ENCODE measurements at regions not wholly inside any gene's neighbourhood (a gene's known extent, or its start where the extent isn't known, plus 50 kb on each side); places are given as distances from the start of the nearest gene placed in this dataset.

GRCh38 chr1:118338936-118339335 is 153.9 kb upstream of the SPAG17 start:
- no peaks in the 10 kb centered on the region for H3K9me3 ChIP-seq (ENCODE audit: insufficient read depth, low read depth, low read length)
- H3K27me3 ChIP-seq (ENCODE audit: insufficient read depth, low read length): no peaks in the 10 kb centered on the region
- H3K27ac ChIP-seq (ENCODE audit: low read length): no peak overlapping the region
- H3K9ac ChIP-seq (ENCODE audit: low read depth, low read length): no peak overlapping the region
- no peak overlapping the region for H3K4me3 ChIP-seq (ENCODE audit: low read length)
- peaks cover 3% of the 10 kb centered on the region; the same call in 1 of the 2 replicates for H3K4me1 ChIP-seq (ENCODE audit: insufficient read depth, low read length)
- H3K36me3 ChIP-seq (ENCODE audit: insufficient read depth, low read depth, low read length): no peaks in the 10 kb centered on the region

GRCh38 chr1:118337346-118337745 is 152.3 kb upstream of the SPAG17 start:
- Histone ChIP-seq H3K9ac (ENCODE audit: low read depth, low read length) (no peak overlapping the region), H3K27ac (ENCODE audit: low read length) (no peak overlapping the region), H3K27me3 (ENCODE audit: insufficient read depth, low read length) (no peaks in the 10 kb centered on the region), H3K4me1 (ENCODE audit: insufficient read depth, low read length) (peaks cover 3% of the 10 kb centered on the region; the same call in 1 of the 2 replicates), H3K9me3 (ENCODE audit: insufficient read depth, low read depth, low read length) (no peaks in the 10 kb centered on the region), H3K36me3 (ENCODE audit: insufficient read depth, low read depth, low read length) (no peaks in the 10 kb centered on the region), H3K4me3 (ENCODE audit: low read length) (no peak overlapping the region)

GRCh38 chr1:118335331-118335732 is 150.3 kb upstream of the SPAG17 start:
- no peak overlapping the region for H3K9ac ChIP-seq (ENCODE audit: low read depth, low read length)
- peaks cover 3% of the 10 kb centered on the region; the same call in 1 of the 2 replicates for H3K4me1 ChIP-seq (ENCODE audit: insufficient read depth, low read length)
- no peaks in the 10 kb centered on the region for H3K36me3 ChIP-seq (ENCODE audit: insufficient read depth, low read depth, low read length)
- H3K27ac ChIP-seq (ENCODE audit: low read length): no peak overlapping the region
- no peak overlapping the region for H3K4me3 ChIP-seq (ENCODE audit: low read length)
- H3K9me3 ChIP-seq (ENCODE audit: insufficient read depth, low read depth, low read length): no peaks in the 10 kb centered on the region
- no peaks in the 10 kb centered on the region for H3K27me3 ChIP-seq (ENCODE audit: insufficient read depth, low read length)

GRCh38 chr1:118334506-118334905 is 149.5 kb upstream of the SPAG17 start:
- H3K4me1 ChIP-seq (ENCODE audit: insufficient read depth, low read length): peaks cover 3% of the 10 kb centered on the region; the same call in 1 of the 2 replicates

GRCh38 chr1:118333601-118334210 is 148.7 kb upstream of the SPAG17 start:
- no peaks in the 10 kb centered on the region for H3K27me3 ChIP-seq (ENCODE audit: insufficient read depth, low read length)
- H3K4me3 ChIP-seq (ENCODE audit: low read length): no peak overlapping the region
- no peak overlapping the region for H3K9ac ChIP-seq (ENCODE audit: low read depth, low read length)
- no peaks in the 10 kb centered on the region for H3K9me3 ChIP-seq (ENCODE audit: insufficient read depth, low read depth, low read length)
- no peaks in the 10 kb centered on the region for H3K36me3 ChIP-seq (ENCODE audit: insufficient read depth, low read depth, low read length)
- H3K4me1 ChIP-seq (ENCODE audit: insufficient read depth, low read length): peaks cover 3% of the 10 kb centered on the region; the same call in 1 of the 2 replicates
- H3K27ac ChIP-seq (ENCODE audit: low read length): no peak overlapping the region

More at GRCh38 chr1:118334506-118334905, 149.5 kb upstream of the SPAG17 start:
- H3K27ac ChIP-seq (ENCODE audit: low read length): no peak overlapping the region
- no peak overlapping the region for H3K4me3 ChIP-seq (ENCODE audit: low read length)
- no peaks in the 10 kb centered on the region for H3K27me3 ChIP-seq (ENCODE audit: insufficient read depth, low read length)
- H3K9me3 ChIP-seq (ENCODE audit: insufficient read depth, low read depth, low read length): no peaks in the 10 kb centered on the region
- no peak overlapping the region for H3K9ac ChIP-seq (ENCODE audit: low read depth, low read length)
- no peaks in the 10 kb centered on the region for H3K36me3 ChIP-seq (ENCODE audit: insufficient read depth, low read depth, low read length)

GRCh38 chr1:118326960-118327629 is 142.1 kb upstream of the SPAG17 start:
- Histone ChIP-seq H3K4me3 (ENCODE audit: low read length) (no peak overlapping the region), H3K4me1 (ENCODE audit: insufficient read depth, low read length) (no peaks in the 10 kb centered on the region), H3K9me3 (ENCODE audit: insufficient read depth, low read depth, low read length) (no peaks in the 10 kb centered on the region), H3K27ac (ENCODE audit: low read length) (no peak overlapping the region), H3K27me3 (ENCODE audit: insufficient read depth, low read length) (no peaks in the 10 kb centered on the region), H3K36me3 (ENCODE audit: insufficient read depth, low read depth, low read length) (no peaks in the 10 kb centered on the region), H3K9ac (ENCODE audit: low read depth, low read length) (no peak overlapping the region)

GRCh38 chr1:118325550-118326225 is 140.7 kb upstream of the SPAG17 start:
- Histone ChIP-seq H3K4me1 (ENCODE audit: insufficient read depth, low read length) (no peaks in the 10 kb centered on the region), H3K4me3 (ENCODE audit: low read length) (no peak overlapping the region), H3K27ac (ENCODE audit: low read length) (no peak overlapping the region), H3K9me3 (ENCODE audit: insufficient read depth, low read depth, low read length) (no peaks in the 10 kb centered on the region), H3K27me3 (ENCODE audit: insufficient read depth, low read length) (no peaks in the 10 kb centered on the region), H3K36me3 (ENCODE audit: insufficient read depth, low read depth, low read length) (no peaks in the 10 kb centered on the region), H3K9ac (ENCODE audit: low read depth, low read length) (no peak overlapping the region)

GRCh38 chr1:118323246-118323645 is 138.2 kb upstream of the SPAG17 start:
- Histone ChIP-seq H3K9ac (ENCODE audit: low read depth, low read length) (no peak overlapping the region), H3K36me3 (ENCODE audit: insufficient read depth, low read depth, low read length) (no peaks in the 10 kb centered on the region), H3K9me3 (ENCODE audit: insufficient read depth, low read depth, low read length) (no peaks in the 10 kb centered on the region), H3K4me1 (ENCODE audit: insufficient read depth, low read length) (no peaks in the 10 kb centered on the region), H3K27ac (ENCODE audit: low read length) (no peak overlapping the region), H3K4me3 (ENCODE audit: low read length) (no peak overlapping the region), H3K27me3 (ENCODE audit: insufficient read depth, low read length) (no peaks in the 10 kb centered on the region)

GRCh38 chr1:118322331-118322730 is 137.3 kb upstream of the SPAG17 start:
- Histone ChIP-seq H3K4me3 (ENCODE audit: low read length) (no peak overlapping the region), H3K36me3 (ENCODE audit: insufficient read depth, low read depth, low read length) (no peaks in the 10 kb centered on the region), H3K9me3 (ENCODE audit: insufficient read depth, low read depth, low read length) (no peaks in the 10 kb centered on the region), H3K27ac (ENCODE audit: low read length) (no peak overlapping the region), H3K27me3 (ENCODE audit: insufficient read depth, low read length) (no peaks in the 10 kb centered on the region), H3K9ac (ENCODE audit: low read depth, low read length) (no peak overlapping the region), H3K4me1 (ENCODE audit: insufficient read depth, low read length) (no peaks in the 10 kb centered on the region)

GRCh38 chr1:118321840-118322239 is 136.8 kb upstream of the SPAG17 start:
- H3K9me3 ChIP-seq (ENCODE audit: insufficient read depth, low read depth, low read length): no peaks in the 10 kb centered on the region
- no peak overlapping the region for H3K4me3 ChIP-seq (ENCODE audit: low read length)
- no peak overlapping the region for H3K27ac ChIP-seq (ENCODE audit: low read length)
- no peak overlapping the region for H3K9ac ChIP-seq (ENCODE audit: low read depth, low read length)
- no peaks in the 10 kb centered on the region for H3K36me3 ChIP-seq (ENCODE audit: insufficient read depth, low read depth, low read length)
- H3K4me1 ChIP-seq (ENCODE audit: insufficient read depth, low read length): no peaks in the 10 kb centered on the region
- H3K27me3 ChIP-seq (ENCODE audit: insufficient read depth, low read length): no peaks in the 10 kb centered on the region

GRCh38 chr1:118317842-118318614 is 133.0 kb upstream of the SPAG17 start:
- Histone ChIP-seq H3K27ac (ENCODE audit: low read length) (no peak overlapping the region), H3K27me3 (ENCODE audit: insufficient read depth, low read length) (no peaks in the 10 kb centered on the region), H3K9me3 (ENCODE audit: insufficient read depth, low read depth, low read length) (no peaks in the 10 kb centered on the region), H3K36me3 (ENCODE audit: insufficient read depth, low read depth, low read length) (no peaks in the 10 kb centered on the region), H3K9ac (ENCODE audit: low read depth, low read length) (no peak overlapping the region), H3K4me3 (ENCODE audit: low read length) (no peak overlapping the region), H3K4me1 (ENCODE audit: insufficient read depth, low read length) (no peaks in the 10 kb centered on the region)
